GM21786 (cell line): ENCODE measurements at regions not wholly inside any gene's neighbourhood (a gene's known extent, or its start where the extent isn't known, plus 50 kb on each side); places are given as distances from the start of the nearest gene placed in this dataset.
A peak's percentile ranks its signal among the peaks of the same experiment; 100 is the strongest.

Experiments
- ATAC-seq: cut with Tn5 transposase; IDR thresholded peaks from one replicate; pipeline ENCODE4 v1.9.1; 2021; ENCODE audit not compliant: unreplicated experiment

- ATAC-seq = no peak
Observed at GRCh38 chr3:176969066-176969465, 228.2 kb downstream of the TBL1XR1 start.

DNA sequence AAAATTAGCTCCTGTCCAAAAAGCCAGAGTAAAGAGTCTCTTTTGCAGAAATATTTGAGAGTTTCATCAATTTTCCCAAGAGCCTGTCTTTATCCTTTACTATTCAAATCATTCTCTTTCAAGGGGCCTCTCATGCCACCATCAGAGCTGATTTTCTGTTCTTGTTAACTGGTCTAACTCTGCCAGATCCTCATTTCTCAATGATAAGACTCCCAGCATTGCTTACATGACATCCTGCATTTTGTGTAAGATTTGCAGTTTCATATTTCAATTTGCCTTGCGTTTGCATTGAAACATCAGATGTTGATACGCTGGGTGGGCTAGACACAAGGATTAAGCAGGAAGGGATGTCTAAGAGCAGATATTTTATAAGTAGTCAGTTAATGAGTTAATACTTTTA is 228.7 kb downstream of the TBL1XR1 start:
- ATAC-seq = no peak

DNA sequence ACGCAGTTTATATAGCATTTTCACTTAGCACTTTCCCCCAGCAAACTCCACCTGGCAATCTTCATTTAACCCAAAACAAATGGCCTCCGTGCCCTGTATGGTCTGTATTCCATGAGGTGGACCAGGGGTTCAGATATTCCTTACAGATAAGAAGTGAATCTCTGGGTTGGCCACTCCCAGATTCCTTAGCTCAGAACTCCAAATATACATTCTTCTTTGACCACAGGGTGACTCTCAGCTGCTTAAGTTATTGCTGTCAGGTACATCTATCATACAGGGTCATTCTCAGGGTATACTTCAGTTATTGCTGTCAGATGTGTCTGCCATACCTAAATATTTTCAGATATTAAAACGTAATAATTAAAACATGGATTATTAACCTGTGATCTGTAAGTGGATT is 229.8 kb downstream of the TBL1XR1 start:
- no peak for ATAC-seq

DNA sequence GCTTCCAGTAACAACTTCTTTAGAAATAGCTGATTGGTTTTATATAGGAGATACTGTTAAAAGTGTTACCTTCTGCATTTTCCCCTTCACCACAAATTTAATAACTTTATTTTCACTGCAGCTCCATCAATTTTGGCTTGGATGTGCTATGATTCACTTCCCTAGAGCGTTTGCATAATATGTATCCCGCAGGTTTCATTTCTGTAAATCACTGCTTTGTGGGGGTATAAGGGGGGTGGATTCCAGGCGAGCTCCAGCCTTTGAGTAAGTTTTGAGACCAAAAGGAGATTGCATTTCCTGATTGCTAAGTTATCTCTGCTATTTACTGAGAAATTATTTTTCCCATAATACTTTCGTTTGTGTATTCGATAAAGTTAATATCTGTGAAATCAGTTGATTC is 232.6 kb downstream of the TBL1XR1 start:
- no peak for ATAC-seq

GRCh38 chr3:176961916-176962315 is 235.4 kb downstream of the TBL1XR1 start:
- no peak for ATAC-seq

GRCh38 chr3:176959867-176960266 is 237.4 kb downstream of the TBL1XR1 start:
- ATAC-seq = no peak

- ATAC-seq = no peak
Observed at GRCh38 chr3:176958560-176958959, 238.7 kb downstream of the TBL1XR1 start.

DNA sequence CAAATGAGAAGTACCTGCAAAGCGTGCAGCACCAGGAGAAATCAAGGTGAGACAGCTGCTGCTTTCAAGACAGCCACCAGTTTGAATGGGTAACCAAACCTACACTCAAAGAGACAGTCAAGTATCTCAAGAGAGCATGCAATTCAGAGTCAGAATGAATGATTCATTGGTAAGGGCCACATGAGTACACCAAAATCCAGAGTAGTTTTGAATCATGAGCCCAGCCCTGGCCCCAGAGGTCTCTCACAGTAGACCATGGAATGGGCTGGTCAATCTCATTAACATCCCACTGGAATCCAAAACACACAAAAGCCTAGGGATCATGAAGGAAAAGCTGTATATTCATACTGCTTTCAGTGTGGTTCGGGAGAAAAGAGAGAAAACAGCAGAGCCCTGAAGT is 242.8 kb downstream of the TBL1XR1 start:
- ATAC-seq = no peak

DNA sequence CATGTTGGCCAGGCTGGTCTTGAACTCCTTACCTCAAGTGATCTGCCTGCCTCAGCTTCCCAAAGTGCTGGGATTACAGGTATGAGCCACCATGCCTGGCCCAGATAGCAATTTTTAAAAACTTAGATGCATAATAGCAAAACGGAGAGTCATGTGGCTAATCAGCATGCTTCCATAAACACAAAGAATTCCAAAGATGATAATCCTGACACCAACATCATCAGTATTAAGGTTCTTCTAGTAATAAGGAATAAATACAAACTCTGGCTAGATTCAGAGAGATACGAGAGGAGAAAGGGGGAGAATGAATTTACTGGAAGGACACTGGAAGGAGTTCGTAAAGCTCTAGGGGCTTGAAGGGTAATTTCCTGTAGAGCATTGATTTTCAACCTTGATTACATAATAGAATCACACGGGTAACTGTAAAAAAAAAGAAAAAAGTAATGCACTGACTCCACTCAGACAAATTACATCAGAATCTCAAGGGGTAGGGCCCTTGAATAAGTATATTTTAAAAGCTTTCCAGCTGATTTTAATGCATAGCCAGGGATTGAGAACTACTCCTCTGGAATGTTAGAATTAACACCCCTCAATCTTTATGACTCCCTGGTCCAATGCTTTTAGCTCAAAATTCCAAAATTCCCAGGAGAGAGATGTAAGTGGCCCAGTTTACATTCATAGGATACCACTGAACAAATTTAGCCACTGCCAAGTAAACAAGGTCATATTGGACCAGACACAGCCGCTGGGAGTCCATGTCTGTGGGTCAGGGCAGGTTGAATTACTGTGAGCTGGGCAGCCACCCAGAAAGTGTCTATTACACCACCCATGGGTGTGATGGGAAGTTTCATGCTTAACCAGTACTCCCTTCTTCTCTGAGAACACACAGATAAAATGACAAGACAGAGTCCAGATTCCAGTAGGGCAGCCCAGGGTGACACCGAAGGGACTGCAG is 243.9 kb downstream of the TBL1XR1 start:
- ATAC-seq = no peak

DNA sequence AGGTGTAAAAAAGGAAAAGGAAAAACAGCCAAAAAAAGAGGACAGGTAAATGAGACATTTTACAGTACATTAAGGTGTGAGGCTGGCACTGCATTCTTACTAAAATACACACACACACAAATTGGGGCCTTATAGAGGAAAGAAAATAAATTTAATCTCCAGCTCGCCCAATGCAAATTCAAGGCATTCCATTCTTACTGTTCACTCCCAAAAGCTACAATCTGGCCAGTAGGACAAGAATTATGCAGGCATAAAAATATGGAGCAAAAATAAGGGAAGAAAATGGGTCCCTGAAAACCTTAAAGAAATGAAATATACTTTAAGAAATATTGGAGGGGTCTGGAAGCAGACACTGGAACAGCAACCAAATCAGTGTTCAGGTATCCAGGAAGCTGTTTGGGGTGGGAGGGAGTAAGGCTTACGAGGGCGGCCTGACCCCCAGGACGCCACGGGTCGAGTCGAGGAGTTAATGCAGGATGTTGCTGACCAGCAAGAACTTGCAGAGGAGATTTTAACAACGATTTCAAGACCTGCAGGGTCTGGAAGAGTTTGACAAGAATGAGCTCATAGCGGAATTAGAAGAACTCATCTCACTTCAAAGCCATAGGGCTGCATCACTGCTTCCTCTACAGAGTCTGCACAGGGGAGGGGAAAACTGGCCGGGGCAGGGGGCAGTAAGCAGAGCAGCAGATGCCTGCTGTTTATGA is 245.5 kb downstream of the TBL1XR1 start:
- no peak for ATAC-seq

DNA sequence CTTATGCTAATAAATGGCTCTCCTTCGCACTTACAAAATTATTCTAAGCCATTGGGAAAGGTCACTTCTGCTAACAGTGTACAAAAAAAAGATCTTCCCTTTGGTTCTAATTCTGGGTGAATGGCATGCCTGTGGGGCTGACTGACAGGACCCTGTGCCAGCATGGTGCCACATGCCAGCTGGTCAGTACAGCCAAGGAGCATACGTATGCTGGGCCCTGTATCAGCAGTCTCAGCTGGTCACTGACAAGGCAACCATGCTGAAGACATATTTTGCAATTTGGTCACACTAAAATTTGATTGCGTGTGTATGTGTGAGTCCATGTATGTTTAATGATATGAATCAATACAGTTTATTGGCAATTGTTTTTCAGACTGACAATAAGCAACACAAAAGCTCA is 246.1 kb downstream of the TBL1XR1 start:
- no peak for ATAC-seq

DNA sequence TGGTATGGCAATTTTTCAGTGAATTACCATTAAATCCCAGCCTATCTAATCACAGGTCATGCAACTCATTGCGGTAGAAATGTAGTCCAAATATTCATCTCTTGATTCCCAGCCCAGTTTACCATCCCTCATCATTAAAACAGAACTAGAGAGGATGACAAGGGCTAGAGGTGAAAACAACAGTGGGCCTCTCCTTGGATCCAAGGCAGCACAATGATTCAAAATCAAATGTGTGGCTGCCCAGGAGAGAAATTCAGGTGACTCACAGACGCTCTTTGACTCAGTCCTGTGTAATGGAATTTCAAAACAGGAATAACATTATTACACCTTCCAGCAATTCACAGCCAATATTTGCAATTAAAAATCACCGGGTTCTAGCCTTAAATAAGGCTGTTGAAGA is 246.5 kb downstream of the TBL1XR1 start:
- ATAC-seq = no peak

GRCh38 chr3:176948151-176948550 is 249.1 kb downstream of the TBL1XR1 start:
- no peak for ATAC-seq

DNA sequence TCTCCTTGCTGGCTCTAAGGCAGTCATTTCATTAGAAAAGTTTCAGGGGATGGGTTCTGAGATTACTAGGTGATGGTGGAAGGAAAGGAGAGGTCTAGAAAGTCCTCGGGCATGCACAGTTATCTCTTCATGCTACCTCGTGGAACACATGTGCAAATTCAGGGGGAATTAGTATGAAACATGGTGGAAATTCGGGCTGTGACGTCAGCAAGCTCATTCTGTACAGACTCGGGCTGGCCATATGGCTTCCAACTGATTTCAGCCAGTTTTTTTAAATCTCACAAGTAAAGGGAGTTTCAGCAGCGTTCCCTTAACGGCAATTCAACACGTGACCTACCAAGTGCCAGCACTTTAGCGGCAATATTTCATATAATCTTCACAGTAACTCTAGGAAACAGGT is 251.1 kb downstream of the TBL1XR1 start:
- no peak for ATAC-seq

GRCh38 chr3:176942305-176942704 is 255.0 kb downstream of the TBL1XR1 start:
- no peak for ATAC-seq

GRCh38 chr3:176941689-176942088 is 255.6 kb downstream of the TBL1XR1 start:
- no peak for ATAC-seq

DNA sequence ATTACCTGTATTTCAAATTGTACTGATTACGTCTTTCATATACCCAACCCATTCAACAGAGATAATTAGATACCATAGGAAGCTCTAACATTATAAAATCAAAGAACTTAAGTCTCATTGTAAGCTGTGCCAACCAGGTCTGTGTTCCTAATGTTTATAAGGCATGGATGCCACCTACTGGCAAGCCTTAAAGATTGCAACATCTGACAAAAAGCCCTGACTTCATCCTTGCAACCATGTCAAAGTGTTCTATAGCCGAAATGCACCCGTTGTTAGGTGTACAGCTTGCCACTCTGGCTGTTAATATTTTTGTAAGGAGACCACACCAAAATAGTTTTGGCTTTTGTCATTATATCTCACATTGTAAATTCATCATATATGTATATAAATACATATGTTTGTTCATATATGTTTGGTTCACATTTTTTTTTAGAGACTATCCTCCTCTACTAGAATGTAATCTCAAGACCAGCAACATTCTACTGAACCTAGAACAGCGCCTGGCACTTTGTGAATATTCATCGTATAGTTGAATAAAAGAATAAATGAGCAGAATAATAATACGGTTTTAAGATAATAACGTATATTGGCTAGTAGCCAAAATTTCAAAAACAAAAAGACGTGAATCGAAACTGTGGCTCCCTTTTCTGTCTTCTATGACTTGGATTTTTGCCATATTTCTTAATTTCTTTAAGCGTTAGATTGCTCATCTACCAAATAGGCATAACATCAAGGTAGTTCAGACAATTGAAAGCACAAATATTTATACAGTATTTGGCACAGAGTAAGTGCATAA is 258.1 kb downstream of the TBL1XR1 start:
- ATAC-seq = peak; percentile 98

- ATAC-seq = no peak
Observed at GRCh38 chr3:176937994-176938393, 259.3 kb downstream of the TBL1XR1 start.

- no peak for ATAC-seq
Observed at GRCh38 chr3:176937541-176937940, 259.7 kb downstream of the TBL1XR1 start.

DNA sequence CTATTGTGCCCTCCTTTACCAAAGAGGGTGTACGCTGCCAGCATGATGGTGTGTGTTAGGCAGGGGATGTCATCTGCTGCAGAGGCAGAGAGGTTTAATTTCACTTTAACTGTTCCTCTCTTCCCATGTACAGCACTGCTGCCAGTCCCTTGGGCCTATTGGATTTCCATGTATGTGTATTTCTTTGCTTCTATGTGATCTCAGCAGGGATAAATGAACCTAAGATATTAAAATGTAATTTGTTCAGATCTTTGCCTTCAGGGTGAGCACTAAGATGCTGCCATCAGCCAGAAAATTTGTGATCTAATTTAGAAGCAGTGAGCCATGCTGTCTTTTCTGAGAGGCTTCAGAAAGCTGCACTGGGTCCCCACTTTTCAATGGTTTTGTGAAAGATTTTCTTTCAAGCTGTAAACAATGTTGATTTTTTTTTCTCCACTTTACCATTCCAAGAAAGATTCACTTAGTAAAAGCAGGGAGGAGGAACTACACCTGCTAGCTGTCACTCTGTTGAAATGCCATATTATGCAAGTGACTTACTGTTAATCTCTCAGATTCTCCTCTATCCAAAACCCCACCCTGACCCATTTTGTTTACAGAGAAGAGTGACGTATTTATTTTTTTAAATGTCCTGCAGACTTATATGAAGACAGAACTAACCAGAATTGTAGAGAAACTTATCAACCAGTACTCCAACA is 261.9 kb downstream of the TBL1XR1 start:
- no peak for ATAC-seq

DNA sequence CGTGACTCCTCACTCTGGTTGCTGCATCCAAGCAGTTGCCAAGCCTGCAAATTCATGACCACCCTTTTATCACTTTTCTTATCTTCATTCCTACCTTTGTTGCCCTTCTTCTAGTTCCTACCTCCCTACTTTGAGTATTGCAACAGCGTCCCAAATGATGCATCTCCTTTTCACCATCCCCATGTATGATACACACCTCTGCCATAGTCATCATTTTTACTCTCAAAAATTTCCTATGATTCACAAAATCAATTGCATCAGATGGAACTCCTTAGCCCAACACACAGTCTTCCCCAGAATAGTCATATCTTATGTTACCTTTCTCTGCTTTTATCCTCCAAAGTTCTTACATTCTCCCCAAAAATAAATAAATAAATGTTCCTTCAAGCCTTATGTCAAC is 262.6 kb downstream of the TBL1XR1 start:
- ATAC-seq = no peak
